Right atrium auricular region (tissue), 2 donors: ENCODE measurements at regions not wholly inside any gene's neighbourhood (a gene's known extent, or its start where the extent isn't known, plus 50 kb on each side); places are given as distances from the start of the nearest gene placed in this dataset.
"Not testable (repeated sequence)": the region's sequence is repeated elsewhere in the genome, so short reads cannot be mapped to it uniquely, and the experiment has no call there.

Experiments
- DNase-seq: peaks from one replicate; pipeline ENCODE4 v3.0.0-alpha.2; 2019; ENCODE audit warnings: low spot score
- H3K27ac ChIP-seq, 2 donors: fragments of 200-600 bp; sonication (generic); 1 replicate in 1 of 2; 2 replicates in 1 of 2; pipeline ENCODE4 v1.5.1; 2016 to 2019
- H3K27me3 ChIP-seq, 2 donors: fragments of 200-600 bp; sonication (generic); one replicate each; pipeline versions ENCODE4 v1.5.1 to v1.6.0; 2017 to 2019
- H3K36me3 ChIP-seq: fragments of 200-600 bp; sonication (generic); one replicate; pipeline ENCODE4 v1.5.1; 2016
- H3K4me1 ChIP-seq, 2 donors: fragments of 200-600 bp; sonication (generic); one replicate each; pipeline versions ENCODE4 v1.5.1 to v1.6.0; 2017 to 2019
- H3K4me3 ChIP-seq, 2 donors: fragments of 200-600 bp; sonication (generic); 1 replicate in 1 of 2; 2 replicates in 1 of 2; pipeline ENCODE4 v1.5.1; 2017 to 2019; ENCODE audit warnings: mild to moderate bottlenecking in 1 of 2, moderate library complexity in 1 of 2
- H3K9me3 ChIP-seq, 2 donors: fragments of 200-600 bp; sonication (generic); one replicate each; pipeline ENCODE4 v1.5.1; 2019
- TF ChIP-seq, protein P1 (sequence below), 2 donors: fragments of 200-600 bp; sonication (generic); IDR thresholded peaks; one replicate each; pipeline ENCODE4 v1.5.1; 2019; ENCODE audit warnings: antibody characterized with exemption in 2 of 2

DNA sequence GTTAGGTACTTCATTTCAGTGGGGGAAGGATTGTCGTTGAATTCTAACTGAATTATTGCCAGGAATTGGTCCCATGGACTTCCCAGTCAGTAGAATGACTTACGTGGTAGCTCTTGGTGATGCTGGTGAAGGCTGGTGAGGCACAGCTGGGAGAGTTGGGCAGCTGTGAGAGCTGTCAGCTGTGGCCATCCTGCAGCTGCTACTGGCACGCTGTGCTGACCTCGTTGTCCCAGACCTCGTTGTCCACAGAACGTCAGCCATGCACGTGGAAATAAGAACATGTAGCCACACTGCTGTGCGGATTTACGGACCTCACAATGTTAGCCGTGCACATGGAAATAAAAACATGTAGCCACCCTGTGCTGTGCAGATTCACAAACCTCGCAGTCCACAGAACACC, 102.3 kb downstream of the NPIPB11 start:
- TF ChIP-seq, protein P1, sequence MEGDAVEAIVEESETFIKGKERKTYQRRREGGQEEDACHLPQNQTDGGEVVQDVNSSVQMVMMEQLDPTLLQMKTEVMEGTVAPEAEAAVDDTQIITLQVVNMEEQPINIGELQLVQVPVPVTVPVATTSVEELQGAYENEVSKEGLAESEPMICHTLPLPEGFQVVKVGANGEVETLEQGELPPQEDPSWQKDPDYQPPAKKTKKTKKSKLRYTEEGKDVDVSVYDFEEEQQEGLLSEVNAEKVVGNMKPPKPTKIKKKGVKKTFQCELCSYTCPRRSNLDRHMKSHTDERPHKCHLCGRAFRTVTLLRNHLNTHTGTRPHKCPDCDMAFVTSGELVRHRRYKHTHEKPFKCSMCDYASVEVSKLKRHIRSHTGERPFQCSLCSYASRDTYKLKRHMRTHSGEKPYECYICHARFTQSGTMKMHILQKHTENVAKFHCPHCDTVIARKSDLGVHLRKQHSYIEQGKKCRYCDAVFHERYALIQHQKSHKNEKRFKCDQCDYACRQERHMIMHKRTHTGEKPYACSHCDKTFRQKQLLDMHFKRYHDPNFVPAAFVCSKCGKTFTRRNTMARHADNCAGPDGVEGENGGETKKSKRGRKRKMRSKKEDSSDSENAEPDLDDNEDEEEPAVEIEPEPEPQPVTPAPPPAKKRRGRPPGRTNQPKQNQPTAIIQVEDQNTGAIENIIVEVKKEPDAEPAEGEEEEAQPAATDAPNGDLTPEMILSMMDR (IDR thresholded peaks at IDR 0.05), result no peak
- no peaks in the 10 kb centered on the region for H3K9me3 ChIP-seq
- no peak overlapping the region for H3K4me3 ChIP-seq
- DNase-seq, result no peak
- no peaks in the 10 kb centered on the region for H3K4me1 ChIP-seq
- H3K36me3 ChIP-seq, result no peaks in the 10 kb centered on the region
- H3K27ac ChIP-seq, result no peak overlapping the region
- no peaks in the 10 kb centered on the region for H3K27me3 ChIP-seq

DNA sequence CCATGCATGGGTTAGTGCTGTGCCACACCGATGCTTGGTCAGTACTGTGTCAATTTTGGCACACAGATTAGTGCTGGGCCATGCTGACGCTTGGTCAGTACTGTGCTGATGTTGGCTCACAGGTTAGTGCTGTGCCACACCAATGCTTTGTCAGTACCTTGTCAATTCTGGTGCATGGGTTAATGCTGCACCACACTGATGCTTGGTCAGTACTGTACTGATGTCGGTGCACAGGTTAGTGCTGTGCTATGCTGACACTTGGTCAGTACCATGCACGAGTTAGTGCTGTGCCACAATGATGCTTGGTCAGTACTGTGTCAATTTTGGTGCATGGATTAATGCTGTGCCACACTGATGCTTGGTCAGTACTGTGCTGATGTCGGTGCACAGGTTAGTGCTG, 103.0 kb downstream of the NPIPB11 start:
- no peaks in the 10 kb centered on the region for H3K36me3 ChIP-seq
- no peak for DNase-seq
- TF ChIP-seq, protein P1 (IDR thresholded peaks at IDR 0.05), result no peak
- H3K27ac ChIP-seq, result no peak overlapping the region
- no peaks in the 10 kb centered on the region for H3K9me3 ChIP-seq
- no peak overlapping the region for H3K4me3 ChIP-seq
- no peaks in the 10 kb centered on the region for H3K4me1 ChIP-seq
- H3K27me3 ChIP-seq, result no peaks in the 10 kb centered on the region

DNA sequence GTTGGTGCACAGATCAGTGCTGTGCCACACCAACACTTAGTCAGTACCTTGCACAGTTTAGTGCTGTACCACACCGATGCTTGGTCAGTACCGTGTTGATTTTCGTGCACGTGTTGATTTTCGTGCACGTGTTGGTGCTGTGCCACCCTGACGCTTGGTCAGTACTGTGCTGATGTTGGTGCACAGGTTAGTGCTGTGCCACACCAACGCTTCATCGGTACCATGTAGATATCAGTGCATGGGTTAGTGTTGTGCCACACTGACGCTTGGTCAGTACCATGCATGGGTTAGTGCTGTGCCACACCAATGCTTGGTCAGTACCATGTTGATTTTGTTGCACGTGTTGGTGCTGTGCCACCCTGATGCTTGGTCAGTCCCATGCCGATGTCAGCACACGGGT, 103.5 kb downstream of the NPIPB11 start:
- H3K4me3 ChIP-seq, result no peak overlapping the region
- no peaks in the 10 kb centered on the region for H3K9me3 ChIP-seq
- TF ChIP-seq, protein P1 (IDR thresholded peaks at IDR 0.05), result no peak
- H3K27ac ChIP-seq, result no peak overlapping the region
- no peaks in the 10 kb centered on the region for H3K36me3 ChIP-seq
- H3K27me3 ChIP-seq, result no peaks in the 10 kb centered on the region
- no peak for DNase-seq
- no peaks in the 10 kb centered on the region for H3K4me1 ChIP-seq

DNA sequence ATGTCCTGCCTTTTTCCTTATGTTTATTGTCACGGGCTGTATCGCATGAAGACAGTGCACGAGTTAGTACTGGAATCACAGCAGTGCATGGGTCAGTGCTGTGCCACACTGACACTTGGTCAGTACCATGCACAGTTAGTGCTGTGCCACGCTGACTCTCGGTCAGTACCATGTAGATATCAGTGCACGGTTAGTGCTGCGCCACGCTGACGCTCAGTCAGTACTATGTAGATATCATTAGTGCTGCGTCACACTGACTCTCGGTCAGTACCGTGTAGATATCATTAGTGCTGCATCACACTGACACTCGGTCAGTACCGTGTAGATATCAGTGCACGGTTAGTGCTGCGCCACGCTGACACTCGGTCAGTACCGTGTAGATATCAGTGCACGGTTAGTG, 104.1 kb downstream of the NPIPB11 start:
- not testable (repeated sequence) for H3K27me3 ChIP-seq, DNase-seq, H3K4me1 ChIP-seq, H3K9me3 ChIP-seq, H3K27ac ChIP-seq, H3K4me3 ChIP-seq, H3K36me3 ChIP-seq

DNA sequence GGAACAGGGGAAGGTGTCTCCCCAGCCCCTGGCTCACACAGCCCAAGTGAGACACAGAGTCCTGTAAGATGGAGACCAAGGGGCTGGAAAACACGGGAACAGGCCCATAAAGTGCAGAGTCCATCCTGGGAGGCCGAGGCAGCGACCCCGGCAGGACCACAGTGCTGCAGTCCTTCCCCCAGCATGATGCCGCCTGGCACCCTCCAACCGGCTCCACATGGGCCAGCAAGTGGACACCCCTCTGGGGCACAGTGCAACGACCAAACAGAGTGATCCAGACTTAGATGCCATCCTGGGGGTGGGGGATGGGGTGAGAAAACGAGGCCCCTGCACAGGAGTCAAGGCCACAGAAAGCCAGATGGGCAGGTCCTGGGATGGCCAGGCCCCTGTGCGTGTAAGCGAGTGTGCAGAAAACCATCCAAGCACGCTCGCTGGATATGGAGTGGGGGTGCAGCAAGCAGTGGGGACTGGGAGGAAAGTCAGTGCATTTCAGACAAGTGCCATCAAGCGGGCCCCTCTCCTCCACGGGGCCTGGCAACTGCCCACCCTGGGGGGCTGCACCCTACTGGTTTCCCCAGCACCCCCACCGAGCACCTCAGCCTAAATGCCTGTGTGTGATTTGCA, 104.7 kb downstream of the NPIPB11 start:
- not testable (repeated sequence) for H3K4me1 ChIP-seq, H3K36me3 ChIP-seq, H3K27me3 ChIP-seq, H3K4me3 ChIP-seq, H3K9me3 ChIP-seq, H3K27ac ChIP-seq, DNase-seq

DNA sequence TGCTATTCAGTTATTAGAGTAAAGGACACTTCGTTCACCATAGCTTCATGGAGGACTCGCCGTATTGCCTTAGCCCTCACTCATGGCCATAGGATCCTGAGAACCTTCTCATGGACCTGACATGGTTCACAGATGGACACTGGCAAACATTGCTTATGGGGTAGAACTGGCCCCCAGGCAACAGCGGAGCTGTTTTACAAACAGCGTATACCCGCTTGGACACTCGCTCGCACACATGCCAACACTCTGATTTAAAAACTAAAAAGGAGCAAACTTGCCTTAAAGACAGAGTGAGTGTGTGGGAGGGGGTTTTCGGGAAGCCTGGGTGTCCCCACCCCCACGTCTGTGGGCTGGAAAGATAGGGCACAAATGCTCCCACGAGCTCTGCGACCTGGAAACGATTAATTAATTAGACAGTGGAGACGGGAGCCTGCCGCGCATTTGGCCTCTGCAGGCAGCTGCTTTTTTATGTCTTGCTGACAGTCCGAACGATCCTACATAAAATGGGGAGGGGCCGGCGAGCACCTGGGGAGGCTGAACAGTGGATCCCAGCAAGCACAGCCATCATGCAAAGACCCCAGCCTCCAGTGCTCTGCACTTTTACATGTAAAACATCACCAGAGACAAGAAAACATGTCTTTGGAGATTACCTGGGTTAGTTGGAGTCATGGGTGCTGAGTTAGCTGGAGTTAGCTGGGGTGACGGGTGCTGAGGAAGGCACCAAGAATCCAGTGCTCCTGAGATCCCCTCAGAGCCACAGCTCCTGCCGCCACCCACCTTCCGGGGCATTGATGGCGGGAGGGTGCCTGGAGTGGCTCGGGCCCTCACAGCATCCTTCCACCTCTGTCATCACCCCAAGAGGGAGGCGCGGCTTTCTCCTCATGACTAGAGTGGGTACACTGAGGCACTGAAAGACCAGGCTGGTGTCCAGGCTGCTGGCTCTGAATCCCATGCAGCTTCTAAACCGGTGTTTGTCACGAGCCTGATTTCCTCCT, 105.7 kb downstream of the NPIPB11 start:
- not testable (repeated sequence) for H3K9me3 ChIP-seq, H3K27me3 ChIP-seq, H3K36me3 ChIP-seq, DNase-seq, H3K4me3 ChIP-seq, H3K4me1 ChIP-seq
- H3K27ac ChIP-seq, result peak overlapping the region in 1 of 2 donors; percentile 48

DNA sequence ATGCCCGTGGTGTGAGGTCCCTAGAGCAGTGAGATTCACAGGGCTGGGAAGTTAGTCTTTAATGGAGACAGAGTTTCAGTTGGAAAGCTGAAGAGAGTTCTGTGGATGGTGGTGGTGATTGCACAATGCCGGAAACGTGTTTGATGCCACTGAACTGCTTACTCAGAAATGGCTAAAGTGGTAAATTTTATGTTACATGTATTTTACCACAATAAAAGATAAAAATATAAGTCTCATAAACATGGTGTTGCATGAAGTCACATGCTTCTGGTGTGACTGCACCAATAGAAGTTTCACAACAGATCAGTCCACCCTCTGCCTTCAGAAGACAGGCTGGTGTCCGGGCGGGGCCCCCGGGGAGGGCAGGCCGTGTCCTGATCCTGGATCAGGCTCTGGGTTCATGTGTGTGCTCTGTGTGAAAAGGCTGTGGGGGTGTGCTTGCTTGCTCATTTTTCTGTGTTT, 106.5 kb downstream of the NPIPB11 start:
- H3K27ac ChIP-seq, result peak overlapping the region in 1 of 2 donors; percentile 48
- not testable (repeated sequence) for H3K4me3 ChIP-seq, H3K9me3 ChIP-seq, H3K4me1 ChIP-seq, H3K36me3 ChIP-seq, H3K27me3 ChIP-seq
- DNase-seq, result peak; percentile 77

DNA sequence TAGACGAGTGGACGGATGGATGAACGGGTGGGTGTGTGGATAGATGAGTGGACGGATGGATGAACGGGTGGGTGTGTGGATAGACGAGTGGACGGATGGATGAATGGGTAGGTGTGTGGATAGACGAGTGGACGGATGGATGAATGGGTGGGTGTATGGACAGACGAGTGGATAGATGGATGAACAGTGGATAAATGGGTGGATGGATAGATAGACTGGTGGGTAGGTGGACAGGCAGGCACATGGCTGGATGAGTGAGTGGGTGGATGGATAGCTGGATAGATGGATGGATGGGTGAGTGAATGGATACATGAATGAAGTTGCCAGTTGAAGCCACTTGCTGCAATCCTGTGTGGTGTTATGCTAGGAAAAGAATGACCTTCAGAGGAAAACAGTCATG, 107.5 kb downstream of the NPIPB11 start:
- H3K27ac ChIP-seq, H3K9me3 ChIP-seq, DNase-seq, H3K27me3 ChIP-seq, H3K36me3 ChIP-seq, H3K4me3 ChIP-seq, H3K4me1 ChIP-seq: not testable (repeated sequence)

DNA sequence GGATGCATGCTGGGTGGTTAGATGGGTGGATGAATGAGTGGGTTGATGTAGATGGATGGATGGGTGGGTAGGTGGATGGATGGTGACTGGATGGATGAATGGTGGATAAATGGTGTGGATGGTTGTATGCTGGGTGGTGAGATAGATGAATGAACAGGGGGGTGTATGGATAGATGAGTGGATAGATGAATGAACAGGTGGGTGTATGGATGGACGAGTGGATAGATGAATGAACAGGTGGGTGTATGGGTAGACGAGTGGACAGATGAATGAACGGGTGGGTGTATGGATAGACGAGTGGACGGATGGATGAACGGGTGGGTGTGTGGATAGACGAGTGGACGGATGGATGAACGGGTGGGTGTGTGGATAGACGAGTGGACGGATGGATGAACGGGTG, 108.2 kb downstream of the NPIPB11 start:
- not testable (repeated sequence) for H3K36me3 ChIP-seq, H3K27ac ChIP-seq, DNase-seq, H3K4me1 ChIP-seq, H3K27me3 ChIP-seq, H3K4me3 ChIP-seq, H3K9me3 ChIP-seq

DNA sequence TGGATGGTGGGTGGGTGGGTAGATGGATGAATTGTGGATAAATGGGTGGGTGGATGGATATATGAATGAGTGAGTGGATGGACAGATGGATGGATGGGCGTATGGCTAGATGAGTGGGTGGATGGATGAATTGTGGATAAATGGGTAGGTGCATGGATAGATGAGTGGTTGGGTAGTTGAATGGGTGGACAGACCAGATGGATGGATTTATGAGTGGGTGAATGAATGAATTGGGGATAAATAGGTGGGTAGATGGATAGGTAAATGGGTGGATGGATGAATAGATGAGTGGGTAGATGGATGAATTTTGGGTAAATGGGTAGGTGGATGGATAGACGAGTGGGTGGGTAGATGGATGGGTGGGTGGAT, 108.7 kb downstream of the NPIPB11 start:
- not testable (repeated sequence) for DNase-seq, H3K27me3 ChIP-seq, H3K27ac ChIP-seq, H3K4me3 ChIP-seq, H3K36me3 ChIP-seq, H3K4me1 ChIP-seq, H3K9me3 ChIP-seq

DNA sequence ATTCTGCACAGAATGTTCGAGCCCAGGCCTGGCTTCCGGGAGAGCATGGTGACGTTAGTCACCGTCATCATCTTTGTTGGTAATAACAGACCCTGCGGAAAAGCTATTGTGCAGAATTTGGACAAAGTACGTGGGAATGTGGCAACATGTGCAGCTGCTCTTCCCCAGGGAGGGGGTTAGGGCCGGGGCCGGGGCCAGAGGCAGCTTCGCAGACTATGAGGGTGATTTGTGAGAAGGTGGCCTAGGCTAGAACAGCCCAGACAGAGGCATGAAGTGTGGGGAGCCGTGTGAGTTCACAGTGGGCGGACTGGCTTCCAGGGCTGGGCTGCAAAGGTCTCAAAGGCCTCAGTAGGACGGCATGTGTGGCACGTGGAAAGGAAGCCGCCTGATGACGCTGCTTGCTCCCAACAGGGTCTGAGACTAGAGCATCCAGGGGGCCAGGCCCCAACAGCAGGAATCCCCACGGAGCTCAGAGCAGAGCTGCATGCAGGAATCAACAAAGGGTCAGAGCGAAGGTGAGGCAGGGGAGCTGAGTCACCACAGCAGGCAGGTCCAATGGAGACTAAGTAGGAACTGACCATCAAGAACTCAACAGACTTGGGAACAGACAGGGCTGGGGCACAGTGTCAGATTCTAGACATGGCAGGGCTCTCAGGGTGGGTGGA, 109.2 kb downstream of the NPIPB11 start:
- not testable (repeated sequence) for H3K9me3 ChIP-seq, H3K27me3 ChIP-seq, DNase-seq, H3K4me3 ChIP-seq, H3K27ac ChIP-seq, H3K36me3 ChIP-seq, H3K4me1 ChIP-seq
